Nephron (organoid): ENCODE measurements at regions not wholly inside any gene's neighbourhood (a gene's known extent, or its start where the extent isn't known, plus 50 kb on each side); places are given as distances from the start of the nearest gene placed in this dataset.

Source experiments
- H3K27ac Mint-ChIP-seq, 3 experiments: 2 replicates each; pipeline ENCODE4 v1.8.0; 2020; ENCODE audit warnings: mixed read lengths in 3 of 3, mild to moderate bottlenecking in 2 of 3, moderate library complexity in 1 of 3
- H3K27me3 Mint-ChIP-seq: 2 replicates; pipeline ENCODE4 v1.8.0; 2021; ENCODE audit warnings: low read depth, mild to moderate bottlenecking, moderate library complexity, mixed read lengths
- H3K36me3 Mint-ChIP-seq: 2 replicates; pipeline ENCODE4 v1.8.0; 2020; ENCODE audit warnings: low read depth, mixed read lengths
- H3K4me1 Mint-ChIP-seq: 2 replicates; pipeline ENCODE4 v1.8.0; 2020; ENCODE audit warnings: mixed read lengths
- H3K4me3 Mint-ChIP-seq, 3 experiments: 2 replicates each; pipeline ENCODE4 v1.8.0; 2020; ENCODE audit warnings: mild to moderate bottlenecking in 3 of 3, mixed read lengths in 3 of 3, moderate library complexity in 2 of 3
- H3K9me3 Mint-ChIP-seq: 2 replicates; pipeline ENCODE4 v1.8.0; 2020; ENCODE audit warnings: mixed read lengths
- CTCF ChIP-seq, 3 experiments: fragments of 200-600 bp; sonication (generic); IDR thresholded peaks; one replicate each; pipeline ENCODE4 v1.5.0; 2021; ENCODE audit warnings: antibody characterized with exemption in 3 of 3; ENCODE audit not compliant: unreplicated experiment in 3 of 3

- no peaks in the 10 kb centered on the region for H3K9me3 Mint-ChIP-seq
- H3K4me3 Mint-ChIP-seq, result no peak overlapping the region
- H3K27me3 Mint-ChIP-seq, result peaks cover 6% of the 10 kb centered on the region
- no peaks in the 10 kb centered on the region for H3K36me3 Mint-ChIP-seq
- H3K4me1 Mint-ChIP-seq, result peaks cover 4% of the 10 kb centered on the region
- no peak overlapping the region for H3K27ac Mint-ChIP-seq
- no peak for TF ChIP-seq CTCF (IDR thresholded peaks at IDR 0.05; ENCODE audit: unreplicated experiment in 3 of 3)
These were observed 297.6 kb upstream of the RUNX1 start for GRCh38 chr21:35346697-35347096.

GRCh38 chr21:35345954-35346353 is 296.9 kb upstream of the RUNX1 start:
- Mint-ChIP-seq H3K36me3 (no peaks in the 10 kb centered on the region), H3K9me3 (no peaks in the 10 kb centered on the region), H3K27me3 (peaks cover 10% of the 10 kb centered on the region), H3K4me1 (peaks cover 3% of the 10 kb centered on the region), H3K27ac (no peak overlapping the region), H3K4me3 (no peak overlapping the region)
- no peak for TF ChIP-seq CTCF (IDR thresholded peaks at IDR 0.05; ENCODE audit: unreplicated experiment in 3 of 3)

- H3K27ac Mint-ChIP-seq, result no peak overlapping the region
- no peaks in the 10 kb centered on the region for H3K36me3 Mint-ChIP-seq
- H3K27me3 Mint-ChIP-seq, result peaks cover 10% of the 10 kb centered on the region
- TF ChIP-seq CTCF (IDR thresholded peaks at IDR 0.05; ENCODE audit: unreplicated experiment in 3 of 3), result no peak
- no peaks in the 10 kb centered on the region for H3K4me1 Mint-ChIP-seq
- H3K4me3 Mint-ChIP-seq, result no peak overlapping the region
- H3K9me3 Mint-ChIP-seq, result no peaks in the 10 kb centered on the region
These were observed 295.5 kb upstream of the RUNX1 start for GRCh38 chr21:35344582-35344981.

- Mint-ChIP-seq H3K4me3 (no peak overlapping the region), H3K9me3 (no peaks in the 10 kb centered on the region), H3K27ac (no peak overlapping the region), H3K36me3 (no peaks in the 10 kb centered on the region), H3K27me3 (peaks cover 10% of the 10 kb centered on the region), H3K4me1 (no peaks in the 10 kb centered on the region)
- no peak for TF ChIP-seq CTCF (IDR thresholded peaks at IDR 0.05; ENCODE audit: unreplicated experiment in 3 of 3)
These were observed 294.1 kb upstream of the RUNX1 start for GRCh38 chr21:35343046-35343819.

- peaks cover 10% of the 10 kb centered on the region for H3K27me3 Mint-ChIP-seq
- H3K9me3 Mint-ChIP-seq, result peaks cover 3% of the 10 kb centered on the region
- H3K4me1 Mint-ChIP-seq, result no peaks in the 10 kb centered on the region
- no peak overlapping the region for H3K27ac Mint-ChIP-seq
- H3K4me3 Mint-ChIP-seq, result no peak overlapping the region
- TF ChIP-seq CTCF (IDR thresholded peaks at IDR 0.05; ENCODE audit: unreplicated experiment in 3 of 3), result no peak
- H3K36me3 Mint-ChIP-seq, result no peaks in the 10 kb centered on the region
These were observed 293.3 kb upstream of the RUNX1 start for GRCh38 chr21:35342440-35342839.

GRCh38 chr21:35340273-35340672 is 291.2 kb upstream of the RUNX1 start:
- Mint-ChIP-seq H3K9me3 (peaks cover 4% of the 10 kb centered on the region), H3K36me3 (no peaks in the 10 kb centered on the region), H3K4me1 (no peaks in the 10 kb centered on the region), H3K27ac (no peak overlapping the region), H3K4me3 (no peak overlapping the region), H3K27me3 (peaks cover 3% of the 10 kb centered on the region)
- no peak for TF ChIP-seq CTCF (IDR thresholded peaks at IDR 0.05; ENCODE audit: unreplicated experiment in 3 of 3)
